Tibial artery (tissue), 4 donors: ENCODE measurements at regions not wholly inside any gene's neighbourhood (a gene's known extent, or its start where the extent isn't known, plus 50 kb on each side); places are given as distances from the start of the nearest gene placed in this dataset.

ENCODE experiments used
- DNase-seq, 2 donors: peaks; one replicate each; pipeline ENCODE4 v3.0.0-alpha.2; 2019
- H3K27ac ChIP-seq, 2 donors: fragments of 200-600 bp; sonication (generic) in 1 of 2; 1 replicate in 1 of 2; 2 replicates in 1 of 2; pipeline ENCODE4 v1.5.1; 2018 to 2019; ENCODE audit warnings: mild to moderate bottlenecking in 1 of 2
- H3K27me3 ChIP-seq, 2 donors: fragments of 200-600 bp; sonication (generic) in 1 of 2; one replicate each; pipeline versions ENCODE4 v1.5.1 to v1.6.0; 2016 to 2019
- H3K36me3 ChIP-seq, 3 donors: fragments of 200-600 bp; sonication (generic) in 2 of 3; one replicate each; pipeline ENCODE4 v1.5.1; 2016 to 2019; ENCODE audit warnings: mild to moderate bottlenecking in 2 of 3
- H3K4me1 ChIP-seq, 4 donors: fragments of 200-600 bp; sonication (generic) in 2 of 4; 1 replicate in 3 of 4; 2 replicates in 1 of 4; pipeline ENCODE4 v1.5.1; 2016 to 2019
- H3K4me3 ChIP-seq, 2 donors: fragments of 200-600 bp; sonication (generic) in 1 of 2; 1 replicate in 1 of 2; 2 replicates in 1 of 2; pipeline ENCODE4 v1.5.1; 2018 to 2019; ENCODE audit warnings: mild to moderate bottlenecking in 2 of 2
- H3K9me3 ChIP-seq, 3 donors: fragments of 200-600 bp; sonication (generic) in 1 of 3; one replicate each; pipeline ENCODE4 v1.5.1; 2016 to 2019
- CTCF ChIP-seq, 2 experiments: fragments of 200-600 bp in 1 of 2; fragments of 450-650 bp in 1 of 2; IDR thresholded peaks; one replicate each; pipeline ENCODE4 v1.5.1; 2017 to 2019; ENCODE audit warnings: antibody characterized with exemption in 2 of 2, mild to moderate bottlenecking in 1 of 2, moderate library complexity in 1 of 2
- intact Hi-C: fragments of 100-400 bp; cut with DNase I; formaldehyde crosslinking; loops from one replicate; pipeline ENCODE4 v1.15.0; 2023; ENCODE audit warnings: low total_unique reads

DNA sequence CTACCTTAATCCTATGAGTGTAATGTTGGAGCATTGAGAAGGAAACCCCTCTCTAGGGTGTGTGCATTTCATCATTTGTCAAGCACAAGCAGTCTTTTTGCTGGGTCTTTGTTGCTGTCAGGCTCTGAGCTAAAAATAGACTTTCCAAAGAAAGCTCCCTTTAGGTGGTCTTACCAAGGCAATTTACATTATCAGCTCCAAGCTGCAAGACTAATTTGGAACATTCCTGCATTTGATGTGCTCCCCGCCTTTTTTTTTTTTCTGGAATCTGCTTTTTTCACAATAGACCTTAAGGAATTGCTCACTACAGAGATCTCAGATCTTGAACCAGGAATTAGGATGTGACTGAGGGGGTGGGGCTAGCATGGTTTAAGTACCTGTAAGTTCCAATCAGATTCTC is 60.6 kb upstream of the STAC start:
- no peaks in the 10 kb centered on the region for H3K27me3 ChIP-seq
- H3K9me3 ChIP-seq: peaks cover 0 to 15% (median 8%) of the 10 kb centered on the region in 3 donors
- no peak for TF ChIP-seq CTCF (IDR thresholded peaks at IDR 0.05)
- no peak for DNase-seq
- no peaks in the 10 kb centered on the region for H3K4me1 ChIP-seq
- intact Hi-C loops: no loop called here
- H3K27ac ChIP-seq: no peak overlapping the region
- H3K36me3 ChIP-seq: no peaks in the 10 kb centered on the region
- H3K4me3 ChIP-seq: no peak overlapping the region
